RCC 7860 (cell line): ENCODE measurements at regions not wholly inside any gene's neighbourhood (a gene's known extent, or its start where the extent isn't known, plus 50 kb on each side); places are given as distances from the start of the nearest gene placed in this dataset.

Experiments used
- DNase-seq: peaks from one replicate; pipeline ENCODE4 v3.0.0-alpha.2; 2015; ENCODE audit warnings: low spot score
- FAIRE-seq: peaks from 2 replicates; lab custom pipeline; 2012; peaks lifted over from hg19 to GRCh38; lab: Jason Lieb, UNC

DNA sequence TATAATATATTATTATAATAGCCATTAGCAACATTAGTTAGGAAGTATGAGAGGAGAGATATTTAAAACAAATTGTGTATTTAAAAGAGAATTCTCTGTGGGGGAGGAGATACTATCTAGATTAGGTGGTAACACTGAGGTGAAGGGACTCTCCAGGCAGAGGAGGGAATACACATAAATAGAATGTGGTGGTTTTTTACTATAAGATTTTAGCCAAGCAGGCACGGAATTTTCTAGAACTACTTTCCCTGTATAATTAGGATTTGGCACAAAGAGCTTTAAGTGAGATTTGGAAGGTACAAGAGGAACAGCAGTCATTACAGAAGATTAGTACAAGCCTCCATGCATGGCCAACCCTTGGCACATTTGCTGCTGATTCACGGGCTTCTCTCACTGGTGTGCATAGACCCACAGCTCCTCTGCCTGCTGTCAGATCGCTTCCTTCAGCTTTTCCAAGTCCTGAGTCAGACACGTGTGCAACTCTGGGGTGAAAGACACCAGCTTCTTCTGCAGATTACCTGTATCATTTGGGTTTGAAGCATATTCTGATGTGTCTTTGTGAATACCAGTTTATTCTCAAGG lies 685.5 kb downstream of the KCTD8 start:
- FAIRE-seq, result no peak
- DNase-seq, result no peak

DNA sequence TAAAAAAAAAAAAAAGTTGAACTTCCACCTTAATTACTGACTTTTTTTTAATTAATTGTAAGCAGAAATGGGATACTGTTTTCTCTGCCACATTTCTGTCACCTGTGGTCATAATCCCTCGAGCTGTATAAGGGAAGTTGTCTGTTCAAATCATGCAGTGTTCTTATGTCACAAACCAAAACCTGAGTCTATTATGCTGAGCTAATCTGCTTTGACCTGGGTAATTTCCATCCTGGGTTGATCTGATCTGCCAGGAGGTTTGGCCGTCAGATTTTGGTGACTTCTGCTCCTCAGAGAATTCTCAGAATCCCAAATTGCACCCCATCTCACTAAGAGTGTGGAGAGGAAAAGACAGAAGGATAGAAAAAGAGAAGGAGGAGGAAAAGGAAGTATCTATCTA lies 683.1 kb downstream of the KCTD8 start:
- DNase-seq, result no peak
- FAIRE-seq, result no peak

DNA sequence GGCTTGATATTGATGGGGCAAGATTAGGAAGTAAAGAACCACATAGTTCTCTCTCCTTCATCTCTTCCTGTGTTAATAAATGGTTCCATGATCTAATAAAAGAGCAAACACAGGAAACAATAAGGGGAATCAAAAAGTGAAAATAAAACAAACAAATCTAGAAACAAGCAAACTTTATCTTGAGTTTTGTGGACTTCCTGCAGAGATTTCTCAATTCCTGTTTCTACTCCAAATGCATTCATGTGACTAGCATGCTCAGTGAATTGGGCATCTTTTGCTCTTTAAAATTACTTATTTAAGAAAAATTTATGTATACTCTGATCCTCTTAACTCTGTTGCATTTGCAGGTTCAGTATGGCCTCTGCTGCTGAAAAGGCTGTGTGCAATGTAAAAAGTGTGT lies 682.0 kb downstream of the KCTD8 start:
- no peak for FAIRE-seq
- no peak for DNase-seq

DNA sequence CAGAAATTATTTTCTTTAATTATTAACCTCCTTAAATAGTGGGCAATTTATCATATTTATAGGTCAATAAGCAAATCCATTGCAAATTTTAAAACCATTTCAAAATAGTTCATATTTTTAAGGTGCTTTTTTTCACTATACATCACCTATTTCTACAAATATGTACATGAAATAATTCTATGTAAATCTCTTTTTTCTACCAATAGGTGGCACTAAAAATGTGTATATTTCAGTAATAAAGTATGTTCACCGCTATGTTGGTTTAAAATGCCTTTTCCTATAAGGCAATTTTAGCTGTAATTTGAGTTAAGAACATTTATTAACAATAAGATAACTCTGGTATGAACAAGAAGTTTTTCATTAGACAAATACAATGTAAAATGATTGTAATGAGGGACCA lies 672.2 kb downstream of the KCTD8 start:
- DNase-seq (no peak), FAIRE-seq (peak; percentile 77)

DNA sequence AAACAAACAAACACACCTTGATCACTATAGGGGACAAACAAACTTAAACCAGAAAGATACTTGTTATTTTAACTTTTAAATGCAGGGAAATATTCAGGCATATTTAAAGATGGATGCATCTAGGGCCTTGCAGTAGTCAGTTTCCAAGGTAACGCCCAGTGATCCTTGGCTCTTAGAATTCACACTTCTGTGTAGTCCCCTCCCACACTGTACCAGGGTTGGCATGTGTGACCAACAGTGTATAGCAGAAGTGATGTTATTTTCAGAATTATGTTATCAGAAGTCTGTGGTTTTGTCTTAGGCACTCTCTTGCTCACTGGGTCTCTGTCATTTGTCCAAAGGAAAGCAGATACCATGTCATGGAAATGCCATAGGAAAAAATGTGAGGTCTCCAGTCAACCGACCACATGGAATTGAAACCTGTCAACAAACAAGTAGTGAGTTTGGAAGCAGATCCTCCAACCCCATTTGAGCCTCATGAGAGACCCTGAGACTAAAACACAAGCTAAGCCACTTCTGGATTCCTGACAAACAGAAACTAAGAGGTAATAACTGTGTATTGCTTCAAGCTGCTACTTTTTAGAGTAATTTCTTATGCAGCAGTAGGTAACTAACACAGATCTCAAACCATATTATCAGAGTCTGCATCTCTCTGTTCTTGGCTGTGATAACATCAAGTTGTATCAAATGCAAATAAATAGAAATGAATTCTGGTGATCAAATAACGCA lies 670.3 kb downstream of the KCTD8 start:
- DNase-seq (no peak), FAIRE-seq (no peak)

DNA sequence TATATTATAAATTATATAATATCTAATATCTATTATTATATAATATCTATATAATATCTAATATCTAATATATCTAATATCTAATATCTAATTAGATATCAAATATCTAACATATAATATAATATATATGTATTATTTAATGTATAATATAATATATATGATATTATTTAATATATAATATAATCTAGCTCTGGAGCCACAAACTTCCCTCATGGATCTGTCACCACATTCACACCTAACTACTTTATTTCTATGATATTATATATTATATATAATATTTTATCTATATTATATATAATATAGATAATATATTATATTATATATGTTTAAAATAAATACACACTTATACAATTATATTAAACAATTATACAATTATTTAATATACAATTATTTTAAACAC lies 667.5 kb downstream of the KCTD8 start:
- no peak for FAIRE-seq
- DNase-seq, result no peak

DNA sequence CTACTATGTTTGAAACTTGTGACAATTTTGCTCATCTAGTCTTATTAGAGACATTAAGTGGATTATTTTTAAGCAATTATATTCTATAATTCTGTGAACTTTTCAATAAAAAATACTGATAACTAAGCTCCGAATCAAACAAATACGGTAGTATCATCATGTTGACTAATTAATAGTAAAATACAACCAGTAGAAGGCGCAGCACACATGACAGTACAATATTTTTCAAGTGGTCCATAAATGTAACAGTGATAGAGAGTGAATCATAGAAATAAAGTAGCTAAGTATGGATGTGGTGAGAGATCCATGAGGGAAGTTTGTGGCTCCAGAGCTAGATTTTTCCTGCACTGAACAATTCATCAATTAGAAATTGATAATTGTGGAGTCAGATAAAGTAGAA lies 666.2 kb downstream of the KCTD8 start:
- DNase-seq, result no peak
- no peak for FAIRE-seq

DNA sequence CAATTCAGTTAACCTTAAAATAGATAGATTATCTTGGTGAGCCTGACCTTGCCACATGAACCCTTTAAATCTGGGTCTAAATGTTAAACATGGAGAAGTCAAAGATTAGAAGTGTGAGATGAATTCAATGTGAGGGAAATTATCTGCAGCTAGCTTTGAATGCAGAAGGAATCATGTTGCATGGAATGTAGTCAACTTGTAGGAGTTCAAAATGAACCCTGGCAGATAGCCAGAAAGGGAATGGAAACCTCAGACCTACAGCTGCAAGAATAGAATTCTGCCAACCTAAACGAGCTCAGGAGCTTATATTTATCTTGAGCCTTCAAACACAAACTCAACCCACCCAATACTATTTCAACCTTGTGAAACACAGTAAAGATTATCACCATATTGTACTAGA lies 632.5 kb downstream of the KCTD8 start:
- FAIRE-seq (no peak), DNase-seq (no peak)

DNA sequence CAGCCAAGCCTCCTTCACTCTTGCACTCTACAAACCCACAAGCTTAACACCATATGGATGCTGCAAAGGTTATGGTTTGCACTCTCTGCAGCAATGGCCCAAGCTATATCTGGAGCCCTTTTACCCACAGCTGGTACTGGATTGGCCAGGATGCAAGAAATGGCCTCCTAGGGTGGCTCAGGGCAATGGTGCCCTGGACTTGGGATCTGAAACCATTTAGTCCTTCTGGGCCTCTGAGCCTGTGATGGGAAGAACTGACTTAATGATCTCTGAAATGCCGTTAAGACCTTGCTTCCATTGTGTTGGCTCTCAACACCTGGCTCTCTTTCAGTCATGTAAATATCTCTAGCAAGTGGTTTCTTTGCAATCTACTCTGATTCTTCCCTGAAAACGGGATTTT lies 626.0 kb downstream of the KCTD8 start:
- FAIRE-seq (no peak), DNase-seq (no peak)

DNA sequence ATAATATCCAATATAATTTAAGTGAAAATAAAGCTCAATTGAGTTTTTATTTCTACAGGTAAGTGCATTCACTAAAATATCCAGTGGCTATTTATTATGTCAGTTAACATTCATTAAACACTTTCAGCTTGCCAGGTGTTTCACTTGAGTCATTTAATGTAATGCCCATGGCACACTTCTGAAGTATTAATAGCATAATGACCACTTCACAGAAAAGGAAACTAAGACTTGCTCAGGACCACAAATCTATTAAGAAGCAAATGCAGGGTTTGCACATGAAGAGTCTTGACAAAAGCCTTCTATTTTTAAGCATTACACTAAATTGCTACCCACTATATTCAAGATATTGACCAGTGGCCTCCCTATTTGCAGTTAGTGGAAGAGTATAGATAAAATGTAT lies 612.7 kb downstream of the KCTD8 start:
- FAIRE-seq (no peak), DNase-seq (no peak)

DNA sequence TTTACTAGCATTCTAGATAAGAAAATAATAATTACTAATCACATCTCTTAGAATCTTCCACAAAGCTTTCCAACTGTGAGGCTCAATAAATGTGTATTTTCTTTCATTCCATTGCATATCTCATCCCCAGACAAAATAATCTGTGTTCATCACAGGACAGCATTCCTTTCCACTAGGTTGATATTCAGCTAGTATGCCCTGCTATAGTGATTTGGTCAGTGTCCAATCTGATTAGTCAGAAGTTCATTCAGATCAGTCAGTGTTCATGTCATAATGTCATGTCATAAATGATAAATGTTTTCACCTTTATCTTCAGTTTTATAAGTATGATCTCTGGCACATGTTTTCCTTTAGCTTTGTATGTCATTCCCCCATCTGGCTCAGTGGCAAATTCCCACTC lies 611.4 kb downstream of the KCTD8 start:
- FAIRE-seq (no peak), DNase-seq (peak; percentile 17)

DNA sequence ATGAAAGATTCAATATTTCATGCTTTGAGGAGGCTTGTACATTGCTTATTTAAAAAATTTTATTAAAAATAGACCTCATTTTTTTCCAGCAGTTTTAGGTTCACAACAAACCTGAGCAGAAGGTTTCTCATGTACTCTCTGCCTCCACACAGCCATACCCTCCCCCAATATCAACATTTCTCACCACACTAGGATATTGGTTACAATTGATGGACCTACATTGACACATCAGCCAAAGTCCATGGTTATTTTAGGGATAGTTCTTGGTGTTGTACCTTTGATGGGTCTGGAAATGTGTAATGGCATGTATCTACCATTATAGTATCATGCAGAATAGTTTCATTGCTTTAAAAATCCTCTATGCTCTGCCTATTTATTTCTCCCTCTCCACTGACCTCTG lies 611.0 kb downstream of the KCTD8 start:
- FAIRE-seq, result no peak
- DNase-seq, result no peak

DNA sequence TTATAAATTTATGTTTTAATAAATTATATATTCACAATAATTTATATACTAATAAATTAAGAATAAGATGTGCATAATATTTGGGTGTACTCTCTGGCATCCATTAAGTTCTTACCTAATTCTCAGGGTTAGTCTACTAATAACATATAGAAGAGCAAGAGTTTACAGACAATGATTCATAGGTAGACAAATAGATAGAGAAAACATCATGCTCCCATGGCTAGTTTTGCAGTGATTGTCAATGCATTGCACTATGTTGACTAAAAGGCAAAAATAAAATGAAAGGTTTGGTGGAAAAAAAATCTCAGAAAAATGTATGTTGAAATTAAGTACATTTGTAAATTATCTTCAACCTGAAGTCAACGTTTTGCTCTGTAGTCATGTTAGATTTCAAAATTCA lies 606.0 kb downstream of the KCTD8 start:
- FAIRE-seq (no peak), DNase-seq (no peak)

DNA sequence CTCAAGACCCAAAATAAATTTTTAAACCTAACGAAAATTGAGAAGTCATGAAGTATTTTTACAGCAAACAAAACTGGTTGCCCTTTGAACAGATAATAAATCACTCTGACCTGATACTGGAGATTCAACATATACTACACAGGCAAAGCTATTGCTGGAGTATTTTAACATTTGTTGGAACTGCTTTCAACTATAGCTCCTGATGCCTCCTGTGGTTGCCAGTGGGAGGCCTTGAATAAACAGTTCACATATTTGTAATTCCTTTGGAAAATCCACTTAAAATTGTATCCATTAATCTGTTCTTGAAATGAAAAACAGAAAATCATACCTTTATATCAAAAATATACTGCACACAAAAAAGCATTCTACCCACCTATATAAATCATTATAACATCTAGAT lies 605.1 kb downstream of the KCTD8 start:
- DNase-seq, result no peak

DNA sequence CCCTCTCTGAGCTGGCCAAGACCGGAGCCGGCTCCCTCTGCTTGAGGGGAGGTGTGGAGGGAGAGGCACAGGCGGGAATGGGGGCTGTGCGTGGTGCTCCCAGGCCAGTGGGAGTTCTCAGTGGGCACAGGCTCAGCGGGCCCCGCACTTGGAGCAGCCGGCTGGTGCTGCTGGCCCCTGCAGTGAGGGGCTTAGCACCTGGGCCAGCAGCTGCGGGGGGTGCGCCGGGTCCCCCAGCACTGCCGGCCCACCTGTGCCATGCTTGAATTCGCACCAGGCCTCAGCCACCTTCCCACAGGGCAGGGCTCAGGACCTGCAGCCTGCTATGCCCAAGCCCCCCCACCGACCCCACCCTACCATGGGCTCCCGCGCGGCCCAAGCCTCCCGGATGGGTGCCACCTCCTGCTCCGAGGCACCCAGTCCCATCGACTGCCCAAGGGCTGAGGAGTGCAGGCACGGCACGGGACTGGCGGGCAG lies 602.5 kb downstream of the KCTD8 start:
- no peak for DNase-seq
- no peak for FAIRE-seq

More for the DNA sequence above, 605.1 kb downstream of the KCTD8 start:
- FAIRE-seq, result no peak

DNA sequence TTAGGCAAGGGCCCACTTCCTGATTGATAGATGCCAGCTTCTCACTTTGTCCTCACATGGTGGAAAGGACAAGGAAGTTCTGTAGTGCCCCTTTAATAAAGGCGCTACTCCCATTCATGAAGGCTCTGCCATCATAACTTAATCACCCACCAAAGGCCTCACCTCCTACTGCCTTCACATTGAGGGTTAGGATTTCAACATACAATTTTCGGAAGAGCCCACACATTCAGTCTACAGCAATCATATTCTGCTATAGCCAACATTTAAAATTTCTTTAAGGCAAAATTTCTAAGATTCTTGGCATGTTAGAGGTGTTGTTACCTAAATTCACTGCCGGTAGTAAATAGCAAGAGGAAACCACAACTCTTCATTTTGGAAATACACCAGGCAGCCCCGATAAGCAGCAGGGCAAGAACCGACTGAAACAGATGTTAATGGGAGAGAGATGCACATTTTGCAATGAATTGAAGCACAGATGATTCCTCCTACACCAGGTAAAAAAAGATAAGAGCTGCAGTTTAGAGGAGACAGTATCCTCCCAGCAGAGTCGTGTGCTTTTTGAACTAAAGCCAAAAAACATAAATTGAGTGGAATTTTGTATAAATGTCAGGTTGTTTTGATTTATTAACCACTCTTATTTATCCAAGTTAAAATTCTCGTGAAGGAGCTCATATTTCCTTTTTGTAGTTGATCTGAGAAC lies 594.9 kb downstream of the KCTD8 start:
- no peak for DNase-seq

DNA sequence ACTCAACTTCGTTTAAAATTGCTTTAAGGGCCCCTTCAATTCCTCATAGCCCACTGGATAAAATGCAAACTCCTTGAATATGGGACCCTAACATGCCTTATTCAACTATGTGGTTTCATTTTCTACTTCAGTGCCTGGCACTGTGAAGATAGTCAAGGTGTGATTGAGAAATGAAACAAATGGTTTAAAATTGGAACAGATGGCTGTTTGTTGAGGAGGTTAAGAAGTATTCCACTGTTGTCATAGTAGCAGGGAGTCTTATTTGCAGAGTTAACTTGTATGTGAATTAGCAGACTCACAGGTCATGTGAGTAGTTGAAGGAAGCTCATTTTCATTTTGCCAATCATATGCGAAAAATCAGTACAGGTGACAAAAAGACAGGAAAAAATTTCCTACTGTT lies 593.3 kb downstream of the KCTD8 start:
- no peak for FAIRE-seq

More for the DNA sequence above, 594.9 kb downstream of the KCTD8 start:
- no peak for FAIRE-seq

DNA sequence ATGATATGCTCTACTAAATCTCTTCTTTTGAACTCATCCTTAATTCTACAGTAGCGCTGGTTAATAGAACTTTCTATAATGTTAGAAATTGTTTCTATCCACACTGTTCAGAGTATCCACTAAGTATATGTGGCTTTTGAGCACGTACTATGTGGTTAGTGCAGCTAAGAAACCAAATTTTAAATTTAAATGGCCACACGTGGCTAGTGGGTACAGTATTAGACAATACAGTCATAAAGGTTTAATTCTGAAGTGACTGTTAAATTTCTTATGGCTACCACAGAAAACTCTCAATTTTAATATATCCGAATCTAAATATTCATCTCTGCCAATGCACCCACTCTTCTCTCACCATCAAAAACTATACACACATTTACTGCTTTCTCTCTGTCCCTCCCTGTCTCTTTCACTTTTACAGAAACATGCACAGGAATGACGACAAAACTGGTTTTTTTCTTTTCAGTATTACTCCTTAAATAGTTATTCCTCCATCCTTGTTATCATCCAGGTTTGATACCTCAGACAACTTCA lies 583.9 kb downstream of the KCTD8 start:
- FAIRE-seq, result no peak
- DNase-seq, result no peak

More for the DNA sequence above, 593.3 kb downstream of the KCTD8 start:
- DNase-seq, result no peak

DNA sequence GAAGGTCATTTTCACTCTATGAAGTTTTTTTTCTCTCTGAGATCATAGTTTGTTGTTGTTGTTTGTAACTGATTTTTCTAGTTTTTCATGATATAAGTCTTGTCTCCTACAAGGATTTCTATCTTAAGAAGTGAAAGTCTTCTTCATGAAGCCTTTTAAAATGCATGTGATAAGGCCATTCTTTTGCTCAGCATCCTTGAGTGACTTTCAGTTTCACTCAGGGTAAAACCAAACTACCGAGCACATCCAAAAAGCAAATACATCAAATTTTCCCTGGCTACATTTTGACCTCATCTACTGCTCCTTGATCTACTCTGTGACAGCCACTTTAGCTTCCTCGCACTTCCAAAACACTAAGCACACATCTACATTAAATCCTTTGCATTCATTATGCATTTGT lies 580.7 kb downstream of the KCTD8 start:
- DNase-seq (no peak), FAIRE-seq (no peak)

DNA sequence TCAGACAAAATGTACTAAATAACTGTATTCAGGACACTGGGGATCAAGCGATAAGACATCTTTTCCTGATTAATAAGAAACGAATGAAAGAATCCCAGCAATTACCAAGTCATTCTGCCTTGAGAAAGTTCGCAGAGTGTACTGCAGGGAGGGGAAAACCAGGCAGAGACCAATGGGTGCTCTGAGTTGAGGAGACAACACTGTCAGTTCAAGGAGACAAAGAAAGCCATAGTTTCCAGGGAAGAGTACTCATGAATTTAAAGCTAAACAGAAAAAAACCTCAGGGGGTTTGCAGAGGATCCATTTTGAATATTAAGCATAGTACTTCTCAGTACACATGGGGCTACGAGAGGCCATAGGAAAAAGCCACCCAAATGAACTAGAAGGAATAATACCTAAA lies 573.0 kb downstream of the KCTD8 start:
- no peak for DNase-seq
- no peak for FAIRE-seq

DNA sequence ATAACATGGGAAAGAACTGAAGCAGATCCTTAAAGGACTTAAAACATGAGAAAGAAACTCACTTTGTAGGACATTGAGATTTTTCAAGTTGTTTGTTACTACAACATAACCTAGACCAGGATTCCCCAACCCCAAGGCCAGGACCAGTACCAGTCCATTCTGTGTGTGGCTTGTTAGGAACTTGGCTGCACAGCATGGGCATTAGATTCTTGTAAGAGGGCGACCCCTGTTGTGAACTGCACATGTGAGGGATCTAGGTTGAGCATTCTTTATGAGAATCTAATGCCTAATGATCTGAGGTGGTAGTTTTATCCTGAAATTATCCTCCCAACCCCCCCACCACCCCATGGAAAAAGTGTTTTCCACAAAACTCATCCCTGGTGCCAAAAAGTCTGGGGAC lies 566.1 kb downstream of the KCTD8 start:
- FAIRE-seq (no peak), DNase-seq (no peak)

DNA sequence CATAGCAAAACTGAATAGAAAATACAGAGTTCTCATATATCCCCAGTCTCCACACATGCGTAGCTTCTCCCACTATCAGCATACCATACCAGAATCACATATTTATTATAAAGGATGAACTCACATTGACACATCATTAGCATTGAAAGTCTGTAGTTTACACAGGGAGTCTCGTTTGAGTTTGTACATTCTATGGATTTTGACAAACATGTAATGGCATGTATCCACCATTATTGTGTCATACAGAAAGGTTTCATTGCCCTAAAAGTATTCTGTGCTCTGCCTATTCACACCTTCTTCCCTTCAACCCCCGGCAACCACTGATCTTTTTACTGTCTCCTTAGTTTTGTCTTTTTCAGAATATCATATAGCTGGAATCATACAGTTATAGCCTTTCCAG lies 562.4 kb downstream of the KCTD8 start:
- FAIRE-seq, result no peak

More for the DNA sequence above, 562.4 kb downstream of the KCTD8 start:
- DNase-seq, result no peak
